GM12878 (cell line): ENCODE measurements at regions not wholly inside any gene's neighbourhood (a gene's known extent, or its start where the extent isn't known, plus 50 kb on each side); places are given as distances from the start of the nearest gene placed in this dataset.

Experiments
- ATAC-seq: fragments of 200-7000 bp; cut with Tn5 transposase; 3 replicates; pipeline ENCODE4 v1.9.1; 2020; ENCODE audit warnings: mild to moderate bottlenecking, moderate library complexity
- BruUV-seq: library from RNA; stranded (reverse); fragments of 400-500 nt; replicated peaks from 2 replicates; lab custom pipeline; 2021; lab: Mats Ljungman, UMichigan
- CTCF ChIA-PET: fragments of 300-600 bp; sonication (Branson Sonifier 250); formaldehyde crosslinking; extraction: SDS; loops from one replicate; lab custom pipeline; 2021; ENCODE audit warnings: inconsistent platforms; lab: Yijun Ruan, JAX
- POLR2A ChIA-PET: fragments of 350-600 bp; formaldehyde crosslinking; extraction: SDS; loops from one replicate; lab custom pipeline; 2021; ENCODE audit warnings: inconsistent platforms; lab: Charles Lee
- RAD21 ChIA-PET: fragments of 300-600 bp; sonication (Branson Sonifier 250); formaldehyde crosslinking; loops from one replicate; lab custom pipeline; 2023; ENCODE audit warnings: antibody characterized with exemption; ENCODE audit not compliant: unreplicated experiment; lab: Charles Lee
- SMC1A ChIA-PET: fragments of 300-600 bp; sonication (Branson Sonifier 250); formaldehyde crosslinking; loops from one replicate; lab custom pipeline; 2023; ENCODE audit not compliant: unreplicated experiment, uncharacterized antibody; lab: Charles Lee
- DNase-seq: peaks from one replicate; pipeline ENCODE4 v3.0.0-alpha.2; 2011; ENCODE audit warnings: low read depth, low spot score
- FAIRE-seq: peaks from 3 replicates; lab custom pipeline; 2011; peaks lifted over from hg19 to GRCh38; lab: Jason Lieb, UNC
- H2AFZ ChIP-seq: 2 replicates; pipeline ENCODE4 v1.6.0; 2011; ENCODE audit warnings: low read depth, low read length, control low read depth; ENCODE audit not compliant: control insufficient read depth
- H3K27ac ChIP-seq: 2 replicates; pipeline ENCODE4 v1.5.1; 2011; ENCODE audit warnings: control low read depth; ENCODE audit not compliant: control insufficient read depth, insufficient read depth
- H3K27me3 ChIP-seq, 2 experiments: replicated peaks in 1 of 2; 2 replicates each; pipeline versions ENCODE4 v1.6.0 to v1.6.1; 2011; ENCODE audit warnings: low read length in 1 of 2; ENCODE audit not compliant: control insufficient read depth in 2 of 2, insufficient read depth in 2 of 2
- H3K36me3 ChIP-seq, 2 experiments: 2 replicates each; pipeline ENCODE4 v1.5.1; 2011; ENCODE audit warnings: low read length in 1 of 2; ENCODE audit not compliant: control insufficient read depth in 2 of 2, insufficient read depth in 2 of 2
- H3K4me1 ChIP-seq: 2 replicates; pipeline ENCODE4 v1.6.1; 2011; ENCODE audit warnings: mild to moderate bottlenecking, low read length, moderate library complexity, mixed read lengths; ENCODE audit not compliant: control insufficient read depth, insufficient read depth
- H3K4me2 ChIP-seq: 2 replicates; pipeline ENCODE4 v1.6.0; 2011; ENCODE audit warnings: control low read depth; ENCODE audit not compliant: control insufficient read depth, insufficient read depth
- H3K4me3 ChIP-seq: fragments of 200-600 bp; sonication (generic); 2 replicates; pipeline ENCODE4 v1.5.1; 2016
- H3K79me2 ChIP-seq: 2 replicates; pipeline ENCODE4 v1.6.0; 2011; ENCODE audit warnings: low read length; ENCODE audit not compliant: control insufficient read depth, insufficient read depth
- H3K9ac ChIP-seq: 2 replicates; pipeline ENCODE4 v1.8.0; 2011; ENCODE audit warnings: low read length, control low read depth, mixed read lengths; ENCODE audit not compliant: control insufficient read depth, insufficient read depth
- H3K9me3 ChIP-seq: replicated peaks from 3 replicates; pipeline ENCODE4 v1.5.1; 2011; ENCODE audit warnings: mild to moderate bottlenecking, low read length; ENCODE audit not compliant: control insufficient read depth, insufficient read depth
- H4K20me1 ChIP-seq: 2 replicates; pipeline ENCODE4 v1.6.0; 2011; ENCODE audit not compliant: control insufficient read depth, insufficient read depth
- CTCF ChIP-seq, 3 experiments: IDR thresholded peaks in 2 of 3; conservative IDR thresholded peaks in 1 of 3; 2 replicates each; pipeline ENCODE4 v1.5.1; 2011; ENCODE audit warnings: low read depth in 3 of 3, low read length in 3 of 3, mild to moderate bottlenecking in 3 of 3, control low read depth in 2 of 3, moderate library complexity in 2 of 3, inconsistent platforms in 1 of 3, mixed read lengths in 1 of 3; ENCODE audit not compliant: control insufficient read depth in 2 of 3, insufficient read depth in 1 of 3; ENCODE audit errors: extremely low read depth in 1 of 3
- EED ChIP-seq: sonication (generic); IDR thresholded peaks from 2 replicates; pipeline ENCODE4 v1.6.1; 2016; ENCODE audit warnings: antibody characterized with exemption, low read depth
- KAT2A ChIP-seq: conservative IDR thresholded peaks from 2 replicates; pipeline ENCODE4 v1.6.1; 2011; ENCODE audit warnings: low read depth, low read length; ENCODE audit not compliant: control insufficient read depth
- NRF1 ChIP-seq: conservative IDR thresholded peaks from 2 replicates; pipeline ENCODE4 v1.6.1; 2011; ENCODE audit warnings: mild to moderate bottlenecking, low read depth, low read length, improper control_type of control experiment
- STAT3 ChIP-seq: IDR thresholded peaks from 2 replicates; pipeline ENCODE4 v1.6.1; 2011; ENCODE audit warnings: low read depth, low read length, improper control_type of control experiment
- WGBS: methylation state at CpG from one replicate; pipeline ENCODE4 v1.1.6; 2016; ENCODE audit warnings: low lambda C conversion rate; ENCODE audit not compliant: insufficient replicate concordance, insufficient coverage; ENCODE audit errors: missing lambda C conversion rate; 5-methylcytosine and 5-hydroxymethylcytosine counted together
- in situ Hi-C: fragments of 300-500 bp; cut with MboI; formaldehyde crosslinking; loops from 9 replicates; pipeline ENCODE4 v1.14.3; 2018; ENCODE audit warnings: mixed read lengths
- intact Hi-C: fragments of 100-400 bp; cut with micrococcal nuclease; formaldehyde crosslinking; loops from one replicate; pipeline ENCODE4 v1.14.2; 2022; ENCODE audit not compliant: unreplicated experiment

- no peak overlapping the region for H3K4me3 ChIP-seq
- ChIA-PET CTCF (interaction anchor here (0.7 kb wide), 1 partner anchor 33 kb away, joined by 3 read pairs; no protein-coding TSS in a partner anchor), SMC1A (interaction anchor here (0.7 kb wide), 1 partner anchor 13 kb away, joined by 3 read pairs; no protein-coding TSS in a partner anchor)
- no peak for DNase-seq
- no peaks in the 10 kb centered on the region for H3K79me2 ChIP-seq
- WGBS: 4% methylated on average over 8 of the region's 8 CpGs
- no peak overlapping the region for H3K4me2 ChIP-seq
- TF ChIP-seq NRF1: no peak
- TF ChIP-seq KAT2A: no peak
- TF ChIP-seq EED: no peak
- no peak for TF ChIP-seq STAT3
- TF ChIP-seq CTCF (IDR thresholded peaks at IDR 0.05 in 2 of 3, conservative IDR thresholded peaks at IDR 0.05 in 1 of 3; ENCODE audit: control insufficient read depth in 2 of 3, extremely low read depth in 1 of 3, insufficient read depth in 1 of 3, low read depth in 3 of 3, low read length in 3 of 3): no peak
- TF ChIP-seq, all 136 proteins: peak for 0
- FAIRE-seq (no peak), ATAC-seq (no peak)
- intact Hi-C loops (no loop called here), in situ Hi-C loops (no loop called here)
- BruUV-seq: no TSS peak
- H3K27me3 ChIP-seq: no peaks in the 10 kb centered on the region
- no peaks in the 10 kb centered on the region for H3K36me3 ChIP-seq
- H3K9ac ChIP-seq: no peak overlapping the region
- no peaks in the 10 kb centered on the region for H3K4me1 ChIP-seq
- H3K9me3 ChIP-seq: no peaks in the 10 kb centered on the region
- no peaks in the 10 kb centered on the region for H4K20me1 ChIP-seq
- ChIA-PET RAD21 (interaction anchor here (0.6 kb wide), 1 partner anchor 818 kb away, joined by 4 read pairs; no protein-coding TSS in a partner anchor), POLR2A (no interaction called here)
- H3K27ac ChIP-seq: no peak overlapping the region
- no peak overlapping the region for H2AFZ ChIP-seq
These were observed 139.0 kb upstream of the LUZP2 start for GRCh38 chr11:24357620-24358410.
